ENCODE measurements at regions not wholly inside any gene's neighbourhood (a gene's known extent, or its start where the extent isn't known, plus 50 kb on each side); places are given as distances from the start of the nearest gene placed in this dataset.

GRCh38 chr4:155535802-155536454 lies 130.7 kb upstream of the GUCY1A1 start:
- TF ChIP-seq CTCF (IDR thresholded peaks at IDR 0.05; ENCODE audit: low read depth, low read length), result no peak
- no peak for TF ChIP-seq EZH2phosphoT487 (IDR thresholded peaks at IDR 0.05; ENCODE audit: low read depth)
